GM19239 (cell line): ENCODE measurements at regions not wholly inside any gene's neighbourhood (a gene's known extent, or its start where the extent isn't known, plus 50 kb on each side); places are given as distances from the start of the nearest gene placed in this dataset.

Experiments
- DNase-seq: peaks from one replicate; pipeline ENCODE4 v3.0.0; 2011; ENCODE audit warnings: low spot score; ENCODE audit not compliant: insufficient read length
- FAIRE-seq: peaks from 2 replicates; lab custom pipeline; 2011; peaks lifted over from hg19 to GRCh38; lab: Jason Lieb, UNC

DNA sequence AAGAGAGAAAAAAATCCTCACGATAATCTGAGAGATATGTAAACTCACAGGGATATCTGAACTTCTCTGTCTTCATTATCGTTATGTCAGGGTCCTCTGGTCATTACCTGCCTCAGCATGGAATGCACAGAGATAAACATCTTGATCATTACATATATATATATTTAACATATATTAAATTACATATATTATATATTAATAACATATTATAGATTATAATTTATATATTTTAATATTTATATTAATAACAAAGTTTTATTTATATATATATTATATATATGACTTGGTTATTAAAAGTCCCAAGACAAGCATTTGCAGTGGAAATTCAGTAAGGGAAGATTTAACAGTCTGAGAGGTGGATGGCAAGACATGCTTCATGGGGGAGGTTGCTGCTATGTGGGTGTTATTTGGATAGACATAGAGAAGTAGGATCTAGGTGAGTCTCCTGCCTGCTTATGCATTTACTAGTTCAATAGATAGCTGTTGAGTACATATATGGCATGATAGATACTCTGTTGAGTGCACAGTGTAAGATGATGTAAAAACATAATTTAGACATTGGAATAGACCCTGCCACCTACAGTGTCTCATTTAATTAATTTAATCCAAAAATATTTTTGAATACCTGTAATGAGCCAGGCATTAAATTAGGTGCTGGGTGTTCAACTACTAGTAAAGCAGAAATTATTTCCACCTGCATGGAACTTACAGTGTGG is 255.2 kb downstream of the RAD51AP2 start:
- FAIRE-seq (no peak), DNase-seq (no peak)

DNA sequence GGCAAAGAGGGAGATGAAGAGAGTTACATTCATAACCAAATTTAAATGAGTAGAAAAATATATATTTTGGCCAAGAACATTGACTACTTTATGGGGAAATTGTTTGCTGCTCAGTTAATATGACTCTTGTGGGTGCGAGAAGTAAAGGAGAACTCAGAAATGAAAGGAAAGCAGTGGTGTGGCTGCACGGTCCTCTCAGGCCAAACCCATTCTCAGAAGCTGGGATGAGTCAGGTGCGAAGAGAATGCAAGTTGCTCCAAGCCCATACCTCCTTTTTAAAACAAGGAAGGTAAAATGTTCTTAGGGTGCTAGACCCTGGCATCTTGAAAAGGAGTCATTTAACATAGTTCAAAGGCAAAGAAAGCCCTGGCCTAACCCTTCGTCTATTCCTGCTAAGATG is 258.6 kb downstream of the RAD51AP2 start:
- FAIRE-seq: no peak
- DNase-seq: no peak

DNA sequence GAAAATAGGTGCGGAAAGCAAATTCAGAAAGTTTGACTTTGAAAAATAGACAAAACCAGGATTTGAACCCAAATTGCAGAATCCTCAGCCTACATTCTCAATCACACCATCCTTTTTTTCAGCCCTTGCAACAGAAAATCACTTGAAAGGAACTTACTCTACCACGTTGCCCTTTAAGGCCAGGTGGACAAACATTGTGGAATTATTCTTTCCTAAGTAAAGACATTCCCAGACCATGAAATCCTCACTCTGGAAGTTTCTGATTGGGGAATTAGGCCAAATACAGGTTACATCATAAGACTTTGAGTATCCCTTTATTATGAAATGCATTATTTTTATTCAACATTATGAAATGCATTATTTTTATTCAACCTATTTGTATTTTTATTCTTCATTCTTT is 259.4 kb downstream of the RAD51AP2 start:
- FAIRE-seq: no peak
- no peak for DNase-seq

DNA sequence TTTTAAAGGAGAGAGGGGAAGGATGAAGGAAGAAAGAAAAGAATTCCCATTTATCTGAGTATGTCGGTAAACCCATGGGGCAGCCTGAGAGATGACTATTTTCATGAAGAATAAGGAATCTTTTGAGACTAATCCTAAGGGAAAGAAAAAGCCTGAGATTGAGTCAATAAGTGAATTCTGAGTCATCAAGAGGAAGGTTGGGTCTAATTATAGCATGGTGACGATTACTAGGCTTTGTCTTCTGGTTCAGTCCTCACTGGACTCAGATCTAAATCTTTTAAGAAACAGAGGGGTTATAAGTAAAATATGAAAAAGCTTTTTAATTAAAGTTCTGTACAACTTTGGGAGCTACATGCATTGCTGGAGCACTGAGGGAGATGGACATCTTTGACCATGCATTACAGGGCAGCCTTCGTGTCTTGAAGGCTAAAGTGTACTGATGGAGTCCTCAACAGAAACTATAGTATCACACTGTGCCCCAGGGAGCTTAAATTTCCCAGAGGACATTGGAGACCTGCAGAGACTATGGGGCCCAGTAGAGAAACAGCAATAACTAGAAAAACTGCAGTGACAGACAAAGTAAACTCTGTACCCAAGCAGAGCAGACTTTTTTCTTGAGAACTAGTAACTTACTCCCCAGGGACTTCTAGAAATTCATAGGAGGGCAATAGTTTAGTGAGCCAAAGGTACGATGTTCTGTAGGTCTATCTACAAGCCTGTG is 260.9 kb downstream of the RAD51AP2 start:
- FAIRE-seq (no peak), DNase-seq (no peak)

DNA sequence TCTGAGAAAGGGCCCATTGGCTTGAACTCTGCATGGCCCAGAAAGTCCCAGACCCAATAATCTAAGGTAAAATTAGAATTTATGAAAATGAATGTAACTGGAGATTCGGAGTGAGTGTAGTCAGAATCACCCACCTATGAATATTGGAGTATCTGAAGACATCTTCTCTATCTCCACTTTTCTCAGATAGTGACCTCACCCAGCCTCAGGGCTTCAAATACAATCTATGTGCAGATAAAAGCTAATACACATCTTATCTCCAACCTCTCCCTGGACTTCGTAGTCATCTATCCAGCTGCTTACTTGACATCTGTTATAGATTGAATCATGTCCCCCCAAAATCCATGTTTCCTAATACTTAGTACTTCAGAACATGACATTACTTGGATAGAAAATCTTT is 263.2 kb downstream of the RAD51AP2 start:
- FAIRE-seq: no peak
- no peak for DNase-seq

DNA sequence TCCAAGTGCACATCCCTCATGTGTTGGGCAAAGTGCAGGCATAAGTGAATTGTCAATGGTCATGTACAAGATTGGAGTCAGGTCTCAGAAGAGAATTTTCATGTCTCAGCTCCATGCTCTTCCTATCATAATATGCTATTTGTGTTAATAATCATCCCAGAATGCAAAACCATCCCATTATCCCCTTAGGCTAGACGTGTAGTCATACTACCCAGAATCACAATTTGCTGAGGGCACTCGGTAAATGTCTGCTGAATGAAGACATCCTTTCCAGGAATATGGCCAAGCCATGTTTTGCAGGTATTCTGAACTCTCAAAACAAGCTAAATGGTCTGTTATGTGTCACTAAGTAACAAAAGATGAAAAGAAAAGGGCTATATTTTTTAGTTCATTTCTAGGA is 263.8 kb downstream of the RAD51AP2 start:
- no peak for FAIRE-seq
- no peak for DNase-seq

DNA sequence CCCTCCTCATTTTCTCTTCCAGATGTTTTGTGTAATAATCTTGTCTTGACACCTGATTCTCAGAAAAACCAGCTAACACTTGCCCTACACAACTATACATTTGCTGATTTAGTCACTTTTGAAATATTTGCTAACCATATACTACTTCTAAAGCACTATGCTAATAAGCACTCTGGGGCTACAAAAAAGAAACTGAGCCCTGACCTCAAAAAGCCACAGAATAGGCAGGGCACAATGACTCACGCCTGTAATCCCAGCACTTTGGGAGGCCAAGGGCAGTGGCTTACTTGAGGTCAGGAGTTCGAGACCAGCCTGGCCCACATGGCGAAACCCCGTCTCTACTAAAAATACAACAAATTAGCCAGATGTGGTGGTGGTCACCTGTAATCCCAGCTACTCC is 266.0 kb downstream of the RAD51AP2 start:
- DNase-seq (no peak), FAIRE-seq (no peak)

DNA sequence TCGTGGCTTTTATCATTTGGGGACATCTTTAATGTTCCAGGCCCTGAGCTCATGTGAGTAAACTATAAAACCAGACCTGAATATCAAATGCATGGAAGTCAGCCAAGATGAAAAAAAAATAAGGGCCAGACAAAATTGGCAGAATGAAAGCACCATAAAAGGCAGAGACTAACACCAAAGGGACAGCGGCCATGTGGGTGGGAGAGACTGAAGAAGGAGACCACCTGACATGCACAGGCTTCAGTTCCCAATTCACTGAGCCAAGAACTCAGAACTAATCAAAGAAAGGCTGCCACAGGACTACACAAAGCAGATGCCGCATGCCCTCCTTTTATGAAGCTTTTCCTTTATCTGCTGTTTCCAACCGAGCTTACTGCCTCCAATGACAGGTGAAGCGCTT is 267.1 kb downstream of the RAD51AP2 start:
- DNase-seq (no peak), FAIRE-seq (no peak)

DNA sequence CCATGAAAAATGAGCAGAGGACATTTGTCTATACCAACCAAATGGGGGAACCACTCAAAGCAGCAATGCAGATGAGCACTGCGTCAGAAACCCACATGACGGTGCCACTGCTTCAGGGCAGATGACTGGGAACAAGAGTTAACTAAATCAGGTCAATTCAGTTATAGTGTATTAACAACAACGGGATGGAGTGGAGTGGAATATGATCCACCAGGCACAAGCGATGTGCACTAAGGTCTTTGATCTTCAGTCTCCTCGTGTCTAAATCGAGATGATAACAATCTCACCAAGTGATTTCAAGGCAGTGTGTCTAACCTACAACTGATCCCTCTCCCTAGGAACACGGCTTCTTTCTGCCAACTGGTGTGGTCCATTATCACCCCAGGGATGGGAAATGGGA is 269.0 kb downstream of the RAD51AP2 start:
- FAIRE-seq (no peak), DNase-seq (no peak)

DNA sequence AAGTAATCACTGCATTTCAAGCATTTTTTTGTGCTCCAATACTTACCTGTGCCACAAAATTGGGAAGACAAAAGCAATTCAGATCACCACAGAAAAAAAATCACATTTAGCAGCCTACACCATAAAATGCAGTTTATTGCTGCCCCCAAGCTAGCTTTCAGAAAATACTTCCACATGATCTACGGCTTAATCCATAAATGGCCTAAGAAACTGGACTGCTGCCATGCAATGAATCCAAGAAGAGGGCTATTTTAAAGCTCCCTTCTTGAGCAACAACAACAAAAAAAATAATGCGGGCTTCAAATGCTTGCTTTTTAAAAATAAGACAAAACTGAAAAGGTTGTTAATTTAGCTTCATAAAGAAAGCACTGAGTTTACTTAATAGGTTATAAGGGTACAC is 272.3 kb downstream of the RAD51AP2 start:
- FAIRE-seq: no peak
- no peak for DNase-seq

DNA sequence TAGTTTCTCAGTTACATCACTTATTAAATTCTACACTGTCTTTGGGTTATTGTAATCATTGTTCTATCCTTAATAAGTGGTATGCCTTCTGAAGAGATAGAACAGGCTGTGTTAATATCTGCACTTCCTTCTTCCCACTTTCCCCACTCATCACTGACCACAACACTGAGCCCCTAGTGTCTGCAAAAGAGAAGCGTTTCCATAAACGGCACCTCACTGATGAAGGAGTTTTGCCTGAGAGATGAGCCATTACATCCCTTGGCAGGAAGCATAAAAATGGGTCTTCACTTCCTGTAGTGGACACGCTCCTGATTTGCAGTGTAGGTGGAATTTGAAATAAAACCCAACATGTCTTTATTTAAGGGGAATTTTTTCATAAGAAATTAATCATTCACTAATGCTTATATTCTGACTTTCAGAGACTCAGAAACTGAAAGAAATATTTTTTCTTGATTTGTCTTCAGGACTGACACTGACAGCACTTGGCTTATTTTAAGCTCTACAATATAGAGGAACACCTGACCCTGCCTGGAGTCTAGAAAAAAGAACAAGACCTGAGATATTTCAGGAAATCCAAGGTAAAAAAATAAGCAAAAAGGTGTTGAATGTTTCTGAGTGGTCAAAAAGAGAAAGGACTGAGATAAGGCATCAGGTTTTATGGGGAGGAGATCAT is 275.3 kb downstream of the RAD51AP2 start:
- FAIRE-seq (peak; percentile 18), DNase-seq (no peak)

DNA sequence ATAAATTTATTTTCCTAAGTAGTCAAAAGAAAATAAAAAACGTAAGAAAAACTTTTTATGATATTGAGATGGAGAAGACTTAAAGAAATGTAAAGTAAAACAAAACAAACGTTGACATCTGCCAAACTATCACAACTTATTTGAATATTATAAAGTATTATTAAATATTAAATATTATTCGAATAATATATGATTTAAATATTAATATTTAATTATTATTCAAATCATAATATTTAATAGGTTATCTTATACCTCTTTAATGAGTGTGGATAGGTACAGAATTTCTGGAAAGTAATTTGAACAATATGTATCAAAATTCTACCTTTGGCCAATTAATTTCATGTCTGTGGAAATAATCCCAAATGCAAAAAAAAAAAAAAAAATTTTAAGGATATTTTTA is 278.7 kb downstream of the RAD51AP2 start:
- FAIRE-seq (no peak), DNase-seq (no peak)

DNA sequence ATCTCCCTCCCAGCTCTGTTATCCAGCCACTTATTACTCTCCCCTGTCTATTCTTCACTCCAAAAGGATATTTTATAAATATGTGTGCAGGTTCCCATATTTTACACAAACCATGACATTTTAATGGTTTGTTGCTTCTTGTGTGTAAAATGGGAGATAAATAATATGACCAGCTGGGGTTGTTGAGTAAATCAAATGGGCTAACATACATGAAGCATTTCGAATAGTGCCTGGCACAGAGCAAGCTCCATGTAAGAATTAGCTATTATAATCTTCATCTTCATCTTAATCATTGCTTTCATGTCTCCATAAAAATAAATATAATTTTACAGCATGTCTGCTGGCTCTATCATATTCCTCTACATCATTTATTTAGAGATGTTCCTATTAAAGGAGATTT is 283.1 kb downstream of the RAD51AP2 start:
- no peak for DNase-seq
- FAIRE-seq: no peak

DNA sequence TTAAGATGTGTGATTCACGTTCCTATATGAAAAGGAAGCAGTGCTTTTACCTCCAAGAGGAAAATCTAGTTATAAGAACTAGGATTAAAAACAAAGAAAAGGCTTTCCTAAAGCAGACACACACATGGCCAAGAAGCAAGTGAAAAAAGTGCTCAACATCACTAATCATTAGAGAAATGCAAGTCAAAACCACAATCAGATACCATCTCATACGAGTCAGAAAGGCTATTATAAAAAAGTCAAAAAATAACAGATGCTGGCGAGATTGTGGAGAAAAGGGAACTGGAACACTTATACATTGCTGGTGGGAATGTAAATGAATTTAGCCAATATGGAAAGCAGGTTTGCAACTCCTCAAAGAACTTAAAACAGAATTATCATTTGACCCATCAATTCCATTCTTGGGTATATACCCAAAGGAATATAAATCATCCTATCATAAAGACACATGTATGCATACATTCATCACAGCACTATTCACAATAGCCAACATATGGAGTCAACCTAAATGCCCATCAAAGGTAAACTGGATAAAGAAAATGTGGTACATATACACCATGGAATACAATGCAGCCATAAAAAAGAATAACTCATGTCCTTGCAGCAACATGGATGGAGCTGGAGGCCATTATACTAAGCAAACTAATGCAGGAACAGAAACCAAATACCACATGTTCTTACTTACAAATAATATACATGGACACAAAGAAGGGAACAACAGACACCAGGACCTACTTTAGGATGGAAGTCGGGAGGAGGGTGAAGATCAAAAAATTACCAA is 285.3 kb downstream of the RAD51AP2 start:
- FAIRE-seq: no peak
- DNase-seq: no peak

DNA sequence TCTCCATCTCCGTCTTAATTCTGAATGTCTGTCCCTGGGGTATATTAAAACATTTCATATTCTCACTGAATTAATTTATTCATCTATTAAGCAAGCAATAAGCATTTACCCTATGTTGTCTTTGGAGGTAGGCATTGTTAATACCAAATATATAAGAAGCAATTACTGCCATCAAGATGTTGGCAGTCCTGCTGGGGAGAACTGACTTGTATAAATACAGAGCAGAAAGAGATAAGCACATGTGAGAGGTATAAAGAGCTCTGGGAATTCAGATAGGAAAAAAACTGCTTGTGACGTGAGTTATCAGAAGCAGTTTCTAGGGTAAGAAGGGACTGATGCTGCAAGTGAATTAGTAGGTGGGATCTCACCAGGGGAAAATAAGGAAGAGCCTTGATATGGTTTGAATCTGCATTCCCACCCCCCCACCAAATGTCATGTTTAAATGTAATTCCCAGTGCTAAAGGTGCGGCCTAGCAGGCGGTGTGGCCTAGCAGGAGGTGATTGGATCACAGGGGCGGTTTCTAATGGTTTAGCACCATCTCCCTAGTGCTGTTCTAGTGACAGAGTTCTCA is 286.8 kb downstream of the RAD51AP2 start:
- DNase-seq: no peak
- no peak for FAIRE-seq

DNA sequence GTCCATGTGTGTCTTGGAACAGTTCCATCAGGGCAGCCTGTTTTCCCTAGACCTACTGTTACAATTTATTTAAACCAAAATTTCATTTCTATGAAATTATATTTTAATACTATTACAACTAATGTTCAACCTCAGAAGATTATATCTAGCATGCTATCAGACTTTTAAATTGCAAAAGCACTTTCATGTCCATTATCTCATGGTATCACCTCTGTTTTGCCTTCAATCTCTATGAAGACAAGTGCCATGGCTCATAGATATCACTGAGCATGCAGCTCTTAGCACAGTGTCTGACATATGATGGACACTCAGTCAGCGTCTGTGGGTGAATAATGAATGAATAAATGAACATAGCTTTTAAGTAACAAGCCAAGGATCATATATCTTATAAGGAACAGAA is 288.8 kb downstream of the RAD51AP2 start:
- no peak for FAIRE-seq
- no peak for DNase-seq

DNA sequence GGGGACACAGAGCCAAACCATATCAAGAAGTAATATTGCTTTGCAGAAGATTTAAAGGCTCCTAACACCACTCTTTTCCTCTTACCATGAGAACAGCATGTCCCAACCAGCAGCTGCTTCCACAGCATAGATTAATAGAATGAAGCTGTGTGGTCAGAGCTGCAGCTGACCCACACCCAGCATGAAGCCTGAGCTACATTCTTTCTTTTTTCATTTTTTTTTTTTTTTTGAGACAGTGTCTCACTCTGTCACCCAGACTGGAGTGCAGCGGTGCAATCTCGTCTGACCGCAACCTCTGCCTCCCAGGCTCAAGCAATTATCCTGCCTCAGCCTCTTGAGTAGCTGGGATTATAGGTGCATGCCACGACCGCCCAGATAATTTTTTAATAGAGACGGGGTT is 289.8 kb downstream of the RAD51AP2 start:
- DNase-seq: no peak
- FAIRE-seq: no peak

DNA sequence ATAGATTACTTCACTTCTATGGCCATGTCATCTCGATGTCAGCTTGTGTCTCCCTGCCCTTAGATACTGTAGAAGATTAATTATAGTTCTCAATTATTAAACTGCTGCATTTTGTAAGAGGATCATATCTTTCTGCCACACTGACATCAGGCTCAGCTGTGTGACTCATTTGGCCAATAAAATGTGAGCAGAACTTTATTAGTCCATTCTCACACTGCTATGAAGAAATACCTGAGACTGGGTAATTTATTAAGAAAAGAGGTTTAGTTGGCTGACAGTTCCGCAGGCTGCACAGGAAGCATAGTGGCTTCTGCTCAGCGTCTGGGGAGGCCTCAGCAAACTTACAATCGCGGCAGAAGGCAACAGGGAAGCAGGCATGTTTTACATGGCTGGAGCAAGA is 290.4 kb downstream of the RAD51AP2 start:
- no peak for FAIRE-seq
- no peak for DNase-seq

DNA sequence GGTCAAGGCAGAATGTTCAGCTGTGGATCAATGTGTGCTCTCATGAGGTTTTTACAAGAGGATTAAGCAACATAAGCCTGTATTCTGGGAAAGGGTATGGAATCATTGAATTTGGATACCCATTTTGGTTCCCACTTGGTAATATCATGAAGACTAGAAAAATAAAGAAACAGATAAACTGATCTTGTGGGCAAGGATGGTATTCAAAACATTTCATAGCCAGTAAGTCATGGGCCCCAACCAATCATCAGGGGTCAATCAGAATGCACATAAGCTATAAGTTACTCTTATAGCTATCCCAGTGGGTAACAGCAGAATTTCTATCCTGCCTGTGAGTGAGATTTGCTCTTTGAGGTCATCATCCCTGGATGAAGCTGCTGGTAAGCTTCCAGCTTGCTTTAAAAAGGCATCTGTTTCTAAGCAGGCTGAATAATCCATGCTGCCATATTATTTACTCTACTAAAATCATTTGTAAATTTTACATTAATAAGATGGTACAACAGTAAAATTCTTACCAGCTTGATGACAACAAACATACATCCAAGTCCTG is 291.2 kb downstream of the RAD51AP2 start:
- DNase-seq (no peak), FAIRE-seq (no peak)

DNA sequence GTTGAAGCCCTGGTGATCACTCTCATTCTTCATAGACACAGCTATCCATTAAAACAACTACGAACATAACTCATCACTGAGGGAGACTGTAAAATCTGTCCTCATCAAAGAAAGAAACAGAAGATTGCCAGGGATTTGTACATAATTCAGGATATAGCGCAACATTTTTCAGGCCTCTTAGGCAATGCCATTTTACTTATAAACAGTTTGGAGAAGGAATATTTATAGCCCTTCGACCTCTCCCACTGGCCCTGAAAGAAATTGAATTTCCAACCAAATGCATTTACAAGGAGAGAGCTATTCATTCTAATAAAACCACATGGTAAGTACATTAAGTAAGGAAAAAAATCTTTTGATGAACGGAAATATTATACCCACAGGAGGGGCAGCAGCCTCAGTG is 295.0 kb downstream of the RAD51AP2 start:
- DNase-seq (no peak), FAIRE-seq (no peak)
